RWPE2 (cell line): ENCODE measurements at regions not wholly inside any gene's neighbourhood (a gene's known extent, or its start where the extent isn't known, plus 50 kb on each side); places are given as distances from the start of the nearest gene placed in this dataset.

Experiments
- ATAC-seq: fragments of 200-7000 bp; cut with Tn5 transposase; 3 replicates; pipeline ENCODE4 v1.9.1; 2021; ENCODE audit warnings: low read depth
- DNase-seq: peaks from one replicate; pipeline ENCODE4 v3.0.0-alpha.2; 2020; ENCODE audit warnings: low spot score
- H3K27ac ChIP-seq: fragments of 450-650 bp; 2 replicates; pipeline ENCODE4 v1.5.1; 2017; ENCODE audit warnings: mild to moderate bottlenecking; ENCODE audit not compliant: poor library complexity, severe bottlenecking
- H3K27me3 ChIP-seq: fragments of 250-450 bp; sonication (Bioruptor Pico); 2 replicates; pipeline ENCODE4 v1.5.1; 2021; ENCODE audit warnings: mild to moderate bottlenecking, moderate library complexity; ENCODE audit not compliant: insufficient read depth, poor library complexity, severe bottlenecking
- H3K36me3 ChIP-seq: fragments of 250-450 bp; sonication (Bioruptor Pico); 2 replicates; pipeline ENCODE4 v1.5.1; 2020; ENCODE audit warnings: low read depth, mild to moderate bottlenecking, moderate library complexity
- H3K4me1 ChIP-seq: fragments of 250-450 bp; sonication (Bioruptor Pico); 2 replicates; pipeline ENCODE4 v1.5.1; 2021; ENCODE audit warnings: mild to moderate bottlenecking, moderate library complexity; ENCODE audit not compliant: insufficient read depth, poor library complexity, severe bottlenecking
- H3K4me3 ChIP-seq: fragments of 250-450 bp; sonication (Bioruptor Pico); 2 replicates; pipeline ENCODE4 v1.5.1; 2021; ENCODE audit warnings: mild to moderate bottlenecking, moderate library complexity; ENCODE audit not compliant: severe bottlenecking
- H3K9me3 ChIP-seq: fragments of 250-450 bp; sonication (Bioruptor Pico); 2 replicates; pipeline ENCODE4 v1.5.1; 2021; ENCODE audit warnings: mild to moderate bottlenecking, moderate library complexity; ENCODE audit not compliant: severe bottlenecking
- TF ChIP-seq, protein P1 (sequence below): fragments of 450-650 bp; IDR thresholded peaks from one replicate; pipeline ENCODE4 v1.5.1; 2017; ENCODE audit warnings: mild to moderate bottlenecking, moderate library complexity; ENCODE audit not compliant: poor library complexity, severe bottlenecking

DNA sequence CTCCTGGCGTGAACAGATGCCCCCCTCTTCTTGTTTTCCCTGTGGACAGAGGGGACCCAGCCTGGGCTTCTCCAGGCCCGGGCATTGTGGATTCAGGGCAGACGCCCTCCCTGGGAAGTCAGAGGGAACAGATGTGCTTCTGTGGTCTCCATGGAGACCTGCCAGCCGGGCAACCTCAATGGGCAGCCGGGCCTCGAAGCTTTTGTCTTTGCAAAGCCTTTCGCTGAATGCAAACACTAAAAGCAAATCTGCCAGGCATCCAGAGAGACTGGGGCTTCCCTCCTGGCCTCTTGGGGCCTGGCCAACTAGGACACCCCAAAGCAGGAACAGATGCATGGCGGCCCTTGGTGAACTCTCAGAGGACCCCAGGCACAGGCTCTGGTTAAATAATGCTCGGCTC, 370.0 kb upstream of the SULF2 start:
- ATAC-seq: no peak
- H3K27ac ChIP-seq: no peak overlapping the region
- TF ChIP-seq, protein P1, sequence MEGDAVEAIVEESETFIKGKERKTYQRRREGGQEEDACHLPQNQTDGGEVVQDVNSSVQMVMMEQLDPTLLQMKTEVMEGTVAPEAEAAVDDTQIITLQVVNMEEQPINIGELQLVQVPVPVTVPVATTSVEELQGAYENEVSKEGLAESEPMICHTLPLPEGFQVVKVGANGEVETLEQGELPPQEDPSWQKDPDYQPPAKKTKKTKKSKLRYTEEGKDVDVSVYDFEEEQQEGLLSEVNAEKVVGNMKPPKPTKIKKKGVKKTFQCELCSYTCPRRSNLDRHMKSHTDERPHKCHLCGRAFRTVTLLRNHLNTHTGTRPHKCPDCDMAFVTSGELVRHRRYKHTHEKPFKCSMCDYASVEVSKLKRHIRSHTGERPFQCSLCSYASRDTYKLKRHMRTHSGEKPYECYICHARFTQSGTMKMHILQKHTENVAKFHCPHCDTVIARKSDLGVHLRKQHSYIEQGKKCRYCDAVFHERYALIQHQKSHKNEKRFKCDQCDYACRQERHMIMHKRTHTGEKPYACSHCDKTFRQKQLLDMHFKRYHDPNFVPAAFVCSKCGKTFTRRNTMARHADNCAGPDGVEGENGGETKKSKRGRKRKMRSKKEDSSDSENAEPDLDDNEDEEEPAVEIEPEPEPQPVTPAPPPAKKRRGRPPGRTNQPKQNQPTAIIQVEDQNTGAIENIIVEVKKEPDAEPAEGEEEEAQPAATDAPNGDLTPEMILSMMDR: no peak
- H3K4me3 ChIP-seq: no peak overlapping the region
- DNase-seq: no peak
- no peaks in the 10 kb centered on the region for H3K36me3 ChIP-seq
- peaks cover 5% of the 10 kb centered on the region for H3K9me3 ChIP-seq
- H3K27me3 ChIP-seq: no peaks in the 10 kb centered on the region
- H3K4me1 ChIP-seq: peaks cover 27% of the 10 kb centered on the region

DNA sequence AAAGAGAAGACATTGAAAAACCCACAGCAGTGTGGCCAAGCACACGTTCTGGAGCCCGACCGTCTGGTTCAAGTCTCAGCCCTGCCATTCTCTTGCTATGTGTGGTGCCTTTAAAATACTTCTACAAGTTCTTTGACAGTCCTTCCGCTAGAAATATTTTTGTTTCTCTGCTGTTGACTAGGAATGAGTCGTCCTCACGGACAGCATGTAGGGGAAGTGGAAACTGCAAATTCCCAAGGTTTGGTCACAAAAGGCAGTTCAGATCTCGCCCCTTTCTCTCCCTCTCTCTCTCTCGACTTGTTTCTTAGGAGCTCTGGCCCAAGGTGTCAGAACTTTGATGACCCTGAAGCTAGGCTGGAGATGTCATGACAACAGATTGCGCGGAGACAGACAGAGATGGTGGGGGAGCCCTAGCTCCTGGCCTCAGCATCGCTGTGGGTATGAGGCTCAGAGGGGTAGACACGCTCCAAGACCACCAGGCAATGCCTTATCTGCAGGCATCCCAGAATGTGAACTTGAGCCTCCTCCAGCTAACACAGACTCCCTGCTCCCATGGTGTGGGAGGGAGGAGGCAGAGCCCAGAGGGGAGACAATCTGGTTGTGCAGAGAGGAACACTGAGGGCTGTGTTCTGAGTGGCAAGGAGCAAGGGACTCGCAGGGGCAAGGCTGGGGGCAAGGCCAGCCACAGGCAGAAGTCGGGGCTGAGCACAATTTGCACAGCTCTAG, 368.9 kb upstream of the SULF2 start:
- TF ChIP-seq, protein P1: no peak
- H3K9me3 ChIP-seq: peaks cover 5% of the 10 kb centered on the region
- H3K4me3 ChIP-seq: no peak overlapping the region
- peaks cover 27% of the 10 kb centered on the region for H3K4me1 ChIP-seq
- DNase-seq: no peak
- H3K27ac ChIP-seq: no peak overlapping the region
- no peaks in the 10 kb centered on the region for H3K36me3 ChIP-seq
- ATAC-seq: no peak
- H3K27me3 ChIP-seq: no peaks in the 10 kb centered on the region

DNA sequence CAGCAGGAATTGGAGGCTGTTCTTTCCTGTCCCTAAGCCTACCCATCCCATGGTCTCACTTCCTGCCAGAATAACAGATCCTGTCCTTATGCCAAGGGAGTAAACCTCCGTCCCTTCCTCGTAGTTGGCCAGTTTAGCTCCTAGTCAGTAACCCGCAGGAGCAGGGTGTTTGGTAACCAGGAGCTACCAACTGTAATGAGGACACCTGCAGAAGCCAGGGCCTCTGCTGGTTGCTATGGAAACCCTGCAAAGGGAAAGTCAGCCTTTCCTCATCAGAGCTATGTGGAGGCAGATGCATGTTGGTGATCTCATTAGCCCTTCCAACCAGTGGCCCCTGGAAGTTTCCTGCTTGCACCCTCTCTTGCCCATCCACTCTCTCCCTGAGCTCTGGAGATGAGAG, 368.2 kb upstream of the SULF2 start:
- TF ChIP-seq, protein P1: no peak
- Histone ChIP-seq H3K36me3 (no peaks in the 10 kb centered on the region), H3K9me3 (peaks cover 5% of the 10 kb centered on the region), H3K27me3 (no peaks in the 10 kb centered on the region), H3K27ac (no peak overlapping the region), H3K4me3 (no peak overlapping the region), H3K4me1 (peaks cover 25% of the 10 kb centered on the region)
- peak; percentile 35; the same call in 2 of the 3 replicates for ATAC-seq
- no peak for DNase-seq

DNA sequence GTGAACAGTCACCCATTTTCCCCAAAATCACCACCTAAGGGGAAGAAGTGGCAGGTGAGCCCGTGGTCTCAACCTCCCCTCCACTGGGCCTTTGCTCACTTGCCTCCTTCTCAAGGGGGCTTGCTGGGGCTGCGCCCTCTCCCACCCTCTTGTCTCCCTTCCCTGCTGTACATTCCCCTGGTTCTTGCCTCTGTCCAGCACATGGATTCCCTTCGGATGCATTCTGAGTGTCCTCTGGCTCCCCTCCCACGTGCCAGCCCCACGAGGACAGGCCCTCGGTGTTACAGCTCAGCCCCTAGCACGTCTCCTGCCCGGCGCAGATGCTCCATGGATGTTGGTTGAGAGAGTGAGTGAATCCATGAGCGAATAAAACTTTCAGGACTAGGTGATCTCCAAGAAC, 367.8 kb upstream of the SULF2 start:
- Histone ChIP-seq H3K4me3 (no peak overlapping the region), H3K9me3 (peaks cover 5% of the 10 kb centered on the region), H3K27ac (no peak overlapping the region), H3K27me3 (no peaks in the 10 kb centered on the region), H3K4me1 (peaks cover 21% of the 10 kb centered on the region), H3K36me3 (no peaks in the 10 kb centered on the region)
- ATAC-seq (no peak), DNase-seq (no peak)
- TF ChIP-seq, protein P1: no peak

DNA sequence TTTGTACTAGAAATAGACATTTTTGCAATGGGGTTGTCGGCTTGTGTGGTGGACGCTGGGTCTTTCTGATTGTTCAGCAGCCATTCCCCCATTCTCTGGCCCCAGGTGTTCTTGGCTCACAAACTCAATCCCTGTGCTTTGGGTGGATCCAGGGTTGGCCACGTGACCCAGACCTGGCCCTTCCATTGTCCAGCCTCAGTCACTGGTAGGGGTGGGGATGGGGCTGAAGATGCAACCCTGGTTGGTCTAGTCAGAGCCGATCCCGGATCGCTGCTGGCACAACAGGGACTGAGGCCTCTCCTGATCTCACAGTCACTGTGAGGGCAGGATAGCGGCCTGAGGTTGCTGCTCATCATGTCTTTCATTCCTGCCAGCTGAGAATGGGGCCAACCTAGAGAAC, 365.3 kb upstream of the SULF2 start:
- Histone ChIP-seq H3K9me3 (no peaks in the 10 kb centered on the region), H3K4me3 (no peak overlapping the region), H3K36me3 (no peaks in the 10 kb centered on the region), H3K27ac (no peak overlapping the region), H3K4me1 (peaks cover 5% of the 10 kb centered on the region), H3K27me3 (no peaks in the 10 kb centered on the region)
- ATAC-seq: no peak
- TF ChIP-seq, protein P1: no peak
- peak; percentile 79 for DNase-seq
